Lung (tissue), 11 donors: ENCODE measurements at regions not wholly inside any gene's neighbourhood (a gene's known extent, or its start where the extent isn't known, plus 50 kb on each side); places are given as distances from the start of the nearest gene placed in this dataset.

Experiments
- ATAC-seq: fragments of 200-7000 bp; cut with Tn5 transposase; one replicate; pipeline ENCODE4 v1.9.1; 2020; ENCODE audit warnings: moderate number of reproducible peaks; ENCODE audit not compliant: insufficient read depth, low FRiP score
- DNase-seq, 3 donors: peaks; one replicate each; pipeline ENCODE4 v3.0.0-alpha.2; 2013 to 2017
- H3K27ac ChIP-seq, 2 donors: one replicate each; pipeline ENCODE4 v1.5.1; 2013; ENCODE audit warnings: mild to moderate bottlenecking in 2 of 2, moderate library complexity in 2 of 2, control low read depth in 1 of 2, inconsistent platforms in 1 of 2, low read depth in 1 of 2, low read length in 1 of 2
- H3K27me3 ChIP-seq, 3 donors: one replicate each; pipeline ENCODE4 v1.5.1; 2013; ENCODE audit warnings: low read length in 2 of 3; ENCODE audit not compliant: control insufficient read depth in 3 of 3, insufficient read depth in 3 of 3
- H3K36me3 ChIP-seq, 4 donors: one replicate each; pipeline ENCODE4 v1.5.1; 2013; ENCODE audit warnings: low read length in 4 of 4, mild to moderate bottlenecking in 1 of 4, moderate library complexity in 1 of 4; ENCODE audit not compliant: control insufficient read depth in 4 of 4, insufficient read depth in 4 of 4
- H3K4me1 ChIP-seq, 5 donors: one replicate each; pipeline ENCODE4 v1.5.1; 2013; ENCODE audit warnings: low read length in 5 of 5, mild to moderate bottlenecking in 2 of 5, moderate library complexity in 1 of 5; ENCODE audit not compliant: control insufficient read depth in 5 of 5, insufficient read depth in 5 of 5
- H3K4me3 ChIP-seq: one replicate; pipeline ENCODE4 v1.5.1; 2013; ENCODE audit warnings: mild to moderate bottlenecking, control low read depth, moderate library complexity
- H3K9ac ChIP-seq, 2 donors: one replicate each; pipeline ENCODE4 v1.5.1; 2013; ENCODE audit warnings: low read length in 2 of 2, control low read depth in 1 of 2; ENCODE audit not compliant: insufficient read depth in 1 of 2
- H3K9me3 ChIP-seq, 4 donors: one replicate each; pipeline ENCODE4 v1.5.1; 2013; ENCODE audit warnings: low read length in 3 of 4, mild to moderate bottlenecking in 1 of 4, moderate library complexity in 1 of 4; ENCODE audit not compliant: control insufficient read depth in 4 of 4, insufficient read depth in 3 of 4
- CTCF ChIP-seq: IDR thresholded peaks from 2 replicates; pipeline ENCODE4 v1.5.1; 2012; ENCODE audit warnings: mild to moderate bottlenecking; ENCODE audit errors: control extremely low read depth, extremely low read depth
- WGBS, 2 donors: extraction: QIAGEN DNeasy Blood & Tissue Kit; methylation state at CpG; one replicate each; pipeline ENCODE4 v1.1.7; 2013; 5-methylcytosine and 5-hydroxymethylcytosine counted together
- donor health status: control.
- donor health status: control.
- donor health status: Bipolar disorder and iron deficiency.
- donor health status: healthy.
- donor health status: DM: yes; HTN: yes; CAD: no.

- Histone ChIP-seq H3K4me3 (no peak overlapping the region), H3K27me3 (no peaks in the 10 kb centered on the region), H3K9me3 (no peaks in the 10 kb centered on the region), H3K27ac (no peak overlapping the region), H3K36me3 (no peaks in the 10 kb centered on the region), H3K9ac (no peak overlapping the region), H3K4me1 (peaks cover 0 to 34% (median 18%) of the 10 kb centered on the region in 5 donors)
- no peak for DNase-seq
- WGBS, 2 donors: 83 to 88% methylated on average over 17 of the region's 17 CpGs
- ATAC-seq: no peak
- no peak for TF ChIP-seq CTCF
Measured at GRCh38 chr1:19009126-19009881, 52.8 kb upstream of the IFFO2 start.

GRCh38 chr1:19007491-19008441, 51.3 kb upstream of the IFFO2 start:
- Histone ChIP-seq H3K9ac (no peak overlapping the region), H3K4me1 (peaks cover 0 to 34% (median 15%) of the 10 kb centered on the region in 5 donors), H3K9me3 (no peaks in the 10 kb centered on the region)

GRCh38 chr1:19006837-19007271, 50.4 kb upstream of the IFFO2 start:
- Histone ChIP-seq H3K27me3 (no peaks in the 10 kb centered on the region), H3K4me3 (no peak overlapping the region), H3K4me1 (peaks cover 0 to 31% (median 14%) of the 10 kb centered on the region in 5 donors), H3K36me3 (no peaks in the 10 kb centered on the region), H3K9ac (no peak overlapping the region), H3K27ac (no peak overlapping the region), H3K9me3 (no peaks in the 10 kb centered on the region)
- 84 to 89% methylated on average over 2 of the region's 2 CpGs for WGBS, 2 donors
- DNase-seq (no peak), ATAC-seq (no peak)
- no peak for TF ChIP-seq CTCF

More at GRCh38 chr1:19007491-19008441, 51.3 kb upstream of the IFFO2 start:
- Histone ChIP-seq H3K27ac (no peak overlapping the region), H3K36me3 (no peaks in the 10 kb centered on the region), H3K4me3 (no peak overlapping the region), H3K27me3 (no peaks in the 10 kb centered on the region)
- DNase-seq (peak; percentile 8 to 51 (median 28)), ATAC-seq (no peak)
- WGBS, 2 donors: 86 to 88% methylated on average over 11 of the region's 11 CpGs
- no peak for TF ChIP-seq CTCF
